SK-N-SH treated with all-trans-retinoic acid at 6 μM for 48 hours (cell line): ENCODE measurements at regions not wholly inside any gene's neighbourhood (a gene's known extent, or its start where the extent isn't known, plus 50 kb on each side); places are given as distances from the start of the nearest gene placed in this dataset.

Experiments
- ATAC-seq: fragments of 200-7000 bp; cut with Tn5 transposase; 3 replicates; pipeline ENCODE4 v1.9.1; 2020; ENCODE audit warnings: mild to moderate bottlenecking, moderate library complexity
- ARNTL ChIP-seq: fragments of 450-650 bp; formaldehyde crosslinking; IDR thresholded peaks from 2 replicates; pipeline ENCODE4 v1.5.0; 2020; ENCODE audit warnings: low read depth, mild to moderate bottlenecking, moderate library complexity, borderline replicate concordance
- BACH2 ChIP-seq: fragments of 250-450 bp; sonication (Bioruptor Pico); IDR thresholded peaks from 2 replicates; pipeline ENCODE4 v1.9.0; 2021; ENCODE audit warnings: mild to moderate bottlenecking, borderline replicate concordance
- CREB5 ChIP-seq: fragments of 250-450 bp; sonication (Bioruptor Pico); IDR thresholded peaks from 2 replicates; pipeline ENCODE4 v1.5.1; 2020; ENCODE audit warnings: low read depth, mild to moderate bottlenecking, moderate library complexity
- CSDC2 ChIP-seq: fragments of 250-450 bp; sonication (Bioruptor Pico); IDR thresholded peaks from 2 replicates; pipeline ENCODE4 v1.5.0; 2020; ENCODE audit warnings: mild to moderate bottlenecking, moderate library complexity
- CSRNP3 ChIP-seq: fragments of 250-450 bp; sonication (Bioruptor Pico); IDR thresholded peaks from 2 replicates; pipeline ENCODE4 v1.5.1; 2021; ENCODE audit warnings: mild to moderate bottlenecking, moderate library complexity
- ESRRG ChIP-seq: fragments of 250-450 bp; sonication (Bioruptor Pico); IDR thresholded peaks from 2 replicates; pipeline ENCODE4 v1.6.1; 2021; ENCODE audit warnings: mild to moderate bottlenecking
- ISL1 ChIP-seq: fragments of 250-450 bp; sonication (Bioruptor Pico); IDR thresholded peaks from 2 replicates; pipeline ENCODE4 v2.1.2; 2022; ENCODE audit warnings: mild to moderate bottlenecking, moderate library complexity
- OSR1 ChIP-seq: fragments of 250-450 bp; sonication (Bioruptor Pico); IDR thresholded peaks from 2 replicates; pipeline ENCODE4 v1.8.0; 2022; ENCODE audit warnings: moderate library complexity, mild to moderate bottlenecking, inconsistent platforms
- PATZ1 ChIP-seq: fragments of 250-450 bp; sonication (Bioruptor Pico); IDR thresholded peaks from 2 replicates; pipeline ENCODE4 v1.8.0; 2020; ENCODE audit warnings: mild to moderate bottlenecking, moderate library complexity, borderline replicate concordance
- PPARA ChIP-seq: fragments of 250-450 bp; sonication (Bioruptor Pico); IDR thresholded peaks from 2 replicates; pipeline ENCODE4 v1.5.0; 2020; ENCODE audit warnings: mild to moderate bottlenecking, borderline replicate concordance
- TCF4 ChIP-seq: fragments of 250-450 bp; sonication (Bioruptor Pico); IDR thresholded peaks from 2 replicates; pipeline ENCODE4 v1.8.0; 2021; ENCODE audit warnings: mild to moderate bottlenecking, moderate library complexity, borderline replicate concordance
- TSHZ2 ChIP-seq: fragments of 250-450 bp; sonication (Bioruptor Pico); IDR thresholded peaks from 2 replicates; pipeline ENCODE4 v1.5.0; 2020; ENCODE audit warnings: mild to moderate bottlenecking, moderate library complexity
- ZC3H10 ChIP-seq: fragments of 250-450 bp; sonication (Bioruptor Pico); IDR thresholded peaks from 2 replicates; pipeline ENCODE4 v1.5.1; 2021; ENCODE audit warnings: mild to moderate bottlenecking, moderate library complexity
- ZFP3 ChIP-seq: fragments of 250-450 bp; sonication (Bioruptor Pico); IDR thresholded peaks from 2 replicates; pipeline ENCODE4 v1.5.0; 2020; ENCODE audit warnings: mild to moderate bottlenecking, moderate library complexity
- ZNF565 ChIP-seq: fragments of 450-650 bp; formaldehyde crosslinking; conservative IDR thresholded peaks from 2 replicates; pipeline ENCODE4 v1.5.0; 2020; ENCODE audit warnings: low read depth, mild to moderate bottlenecking, moderate library complexity
- ZNF70 ChIP-seq: fragments of 450-650 bp; formaldehyde crosslinking; IDR thresholded peaks from 2 replicates; pipeline ENCODE4 v1.5.0; 2020; ENCODE audit warnings: mild to moderate bottlenecking, moderate library complexity
- ZNF8 ChIP-seq: fragments of 450-650 bp; formaldehyde crosslinking; IDR thresholded peaks from 2 replicates; pipeline ENCODE4 v1.5.0; 2020; ENCODE audit warnings: mild to moderate bottlenecking, moderate library complexity
- TF ChIP-seq, protein P1 (sequence below): fragments of 250-450 bp; sonication (Bioruptor Pico); IDR thresholded peaks from 2 replicates; pipeline ENCODE4 v1.8.0; 2021; ENCODE audit warnings: low read depth, mild to moderate bottlenecking, moderate library complexity, borderline replicate concordance

GRCh38 chr10:126776168-126776567 is 105.7 kb upstream of the C10orf90 start:
- TF ChIP-seq, protein P1, sequence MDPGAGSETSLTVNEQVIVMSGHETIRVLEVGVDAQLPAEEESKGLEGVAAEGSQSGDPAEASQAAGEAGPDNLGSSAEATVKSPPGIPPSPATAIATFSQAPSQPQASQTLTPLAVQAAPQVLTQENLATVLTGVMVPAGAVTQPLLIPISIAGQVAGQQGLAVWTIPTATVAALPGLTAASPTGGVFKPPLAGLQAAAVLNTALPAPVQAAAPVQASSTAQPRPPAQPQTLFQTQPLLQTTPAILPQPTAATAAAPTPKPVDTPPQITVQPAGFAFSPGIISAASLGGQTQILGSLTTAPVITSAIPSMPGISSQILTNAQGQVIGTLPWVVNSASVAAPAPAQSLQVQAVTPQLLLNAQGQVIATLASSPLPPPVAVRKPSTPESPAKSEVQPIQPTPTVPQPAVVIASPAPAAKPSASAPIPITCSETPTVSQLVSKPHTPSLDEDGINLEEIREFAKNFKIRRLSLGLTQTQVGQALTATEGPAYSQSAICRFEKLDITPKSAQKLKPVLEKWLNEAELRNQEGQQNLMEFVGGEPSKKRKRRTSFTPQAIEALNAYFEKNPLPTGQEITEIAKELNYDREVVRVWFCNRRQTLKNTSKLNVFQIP (CRISPR knock-in tag), result no peak
- TF ChIP-seq CREB5 (CRISPR knock-in tag) (no peak), ZNF565 (CRISPR knock-in tag) (no peak), PATZ1 (CRISPR knock-in tag) (no peak), CSDC2 (CRISPR knock-in tag) (no peak), ZFP3 (no peak), ISL1 (CRISPR knock-in tag) (no peak), ARNTL (CRISPR knock-in tag) (no peak), OSR1 (CRISPR knock-in tag) (no peak), TCF4 (CRISPR knock-in tag) (no peak), TSHZ2 (CRISPR knock-in tag) (no peak), ZNF70 (CRISPR knock-in tag) (no peak), BACH2 (CRISPR knock-in tag) (no peak), ESRRG (CRISPR knock-in tag) (no peak), ZNF8 (no peak), CSRNP3 (CRISPR knock-in tag) (no peak)
- ATAC-seq, result no peak

DNA sequence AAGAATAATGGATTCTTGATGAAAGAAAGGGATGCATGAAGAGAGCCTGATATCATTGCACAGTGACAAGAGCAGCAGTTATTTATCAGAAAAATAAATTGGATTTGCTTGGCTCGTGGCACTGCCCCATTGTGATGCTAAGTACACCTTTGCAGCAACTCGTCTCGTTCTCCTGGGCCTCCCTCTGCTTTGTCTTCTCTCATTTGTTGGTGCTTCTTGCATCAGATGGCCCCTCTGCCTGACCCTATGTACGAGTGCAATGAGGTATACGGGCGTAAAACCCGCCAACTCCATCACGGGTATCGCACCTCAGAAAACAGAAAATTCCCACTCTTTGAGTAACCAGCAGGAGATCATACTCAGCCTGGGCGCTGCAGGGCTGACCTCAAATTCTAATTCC is 107.2 kb upstream of the C10orf90 start:
- no peak for TF ChIP-seq TCF4 (CRISPR knock-in tag)
- TF ChIP-seq ISL1 (CRISPR knock-in tag), result no peak
- TF ChIP-seq ZC3H10 (CRISPR knock-in tag), result no peak
- ATAC-seq, result no peak

GRCh38 chr10:126781450-126782216 is 111.1 kb upstream of the C10orf90 start:
- ATAC-seq, result no peak
- no peak for TF ChIP-seq CSRNP3 (CRISPR knock-in tag)
- TF ChIP-seq PPARA (CRISPR knock-in tag), result no peak
- no peak for TF ChIP-seq ZNF8
